Myocyte (in vitro differentiated cells): ENCODE measurements at regions not wholly inside any gene's neighbourhood (a gene's known extent, or its start where the extent isn't known, plus 50 kb on each side); places are given as distances from the start of the nearest gene placed in this dataset.

ENCODE experiments used
- DNase-seq: peaks from one replicate; pipeline ENCODE4 v3.0.0-alpha.2; 2012; ENCODE audit warnings: low read depth

GRCh38 chr12:132395192-132395907 lies 66.0 kb upstream of the GALNT9 start:
- DNase-seq: no peak

- no peak for DNase-seq
These were observed 64.9 kb upstream of the GALNT9 start for GRCh38 chr12:132393991-132394949.

GRCh38 chr12:132393245-132393795 lies 63.9 kb upstream of the GALNT9 start:
- DNase-seq: no peak

DNA sequence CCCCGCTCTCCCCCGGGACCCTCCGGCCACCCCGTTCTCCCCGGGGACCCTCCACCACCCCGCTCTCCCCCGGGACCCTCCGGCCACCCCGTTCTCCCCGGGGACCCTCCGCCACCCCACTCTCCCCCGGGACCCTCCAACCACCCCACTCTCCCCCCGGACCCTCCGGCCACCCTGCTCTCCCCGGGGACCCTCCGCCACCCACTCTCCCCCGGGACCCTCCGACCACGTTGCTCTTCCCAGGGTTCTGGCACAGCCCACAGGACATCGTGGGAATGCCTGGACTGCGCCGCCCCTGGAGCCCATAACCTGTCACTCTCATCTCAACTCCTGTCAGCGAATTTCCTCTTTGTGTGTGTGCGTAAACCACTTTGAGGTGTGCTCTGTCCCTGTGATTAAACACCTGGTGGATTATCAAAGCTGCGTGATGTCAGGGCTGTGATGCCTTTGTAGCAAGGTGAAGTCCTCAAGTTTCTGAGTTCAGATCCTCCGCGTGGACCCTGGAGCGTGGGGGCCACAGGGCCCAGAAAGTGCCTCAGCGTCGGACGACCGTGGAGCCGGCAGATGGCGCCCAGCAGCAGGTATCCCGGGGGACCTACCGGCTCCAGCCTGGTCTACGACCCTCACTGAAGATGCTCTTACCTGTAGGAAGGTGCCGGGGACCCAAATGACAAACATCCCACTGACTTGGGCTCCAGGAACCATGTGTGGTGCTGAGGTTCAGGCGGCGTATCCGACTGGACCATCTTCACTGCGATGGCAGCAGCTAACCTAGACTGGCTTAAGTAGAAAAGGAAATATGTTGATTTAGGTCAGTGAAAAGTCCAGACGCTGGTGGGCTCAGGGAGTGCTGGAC lies 63.2 kb upstream of the GALNT9 start:
- DNase-seq: no peak

DNA sequence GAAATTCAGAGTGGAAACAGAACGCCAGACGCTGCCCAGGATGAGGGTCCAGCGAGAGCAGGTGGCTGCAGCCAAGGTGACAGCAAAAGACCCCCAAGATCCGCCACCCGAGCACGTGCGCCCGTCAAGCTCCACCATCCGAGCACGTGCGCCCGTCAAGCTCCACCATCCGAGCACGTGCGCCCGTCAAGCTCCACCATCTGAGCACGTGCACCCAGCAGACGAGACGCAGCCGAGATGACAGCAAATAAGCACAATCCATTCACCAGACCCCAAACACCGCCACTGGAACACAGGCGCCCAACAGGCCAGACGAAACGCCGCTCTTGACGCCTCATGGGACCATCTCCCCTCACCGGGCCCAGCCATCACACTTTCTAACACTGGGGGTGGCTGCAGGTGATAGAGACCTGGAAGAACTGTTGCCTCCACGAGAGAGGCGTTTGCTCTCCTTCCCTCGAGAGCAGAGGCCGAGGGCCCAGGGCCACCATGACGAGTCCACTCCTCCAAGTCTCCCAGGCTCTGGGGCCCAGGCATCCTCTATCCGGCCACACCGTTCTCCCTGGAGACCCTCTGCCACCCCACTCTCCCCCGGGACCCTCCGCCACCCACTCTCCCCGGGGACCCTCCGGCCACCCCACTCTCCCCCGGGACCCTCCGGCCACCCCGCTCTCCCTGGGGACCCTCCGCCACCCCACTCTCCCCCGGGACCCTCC lies 62.1 kb upstream of the GALNT9 start:
- no peak for DNase-seq

DNA sequence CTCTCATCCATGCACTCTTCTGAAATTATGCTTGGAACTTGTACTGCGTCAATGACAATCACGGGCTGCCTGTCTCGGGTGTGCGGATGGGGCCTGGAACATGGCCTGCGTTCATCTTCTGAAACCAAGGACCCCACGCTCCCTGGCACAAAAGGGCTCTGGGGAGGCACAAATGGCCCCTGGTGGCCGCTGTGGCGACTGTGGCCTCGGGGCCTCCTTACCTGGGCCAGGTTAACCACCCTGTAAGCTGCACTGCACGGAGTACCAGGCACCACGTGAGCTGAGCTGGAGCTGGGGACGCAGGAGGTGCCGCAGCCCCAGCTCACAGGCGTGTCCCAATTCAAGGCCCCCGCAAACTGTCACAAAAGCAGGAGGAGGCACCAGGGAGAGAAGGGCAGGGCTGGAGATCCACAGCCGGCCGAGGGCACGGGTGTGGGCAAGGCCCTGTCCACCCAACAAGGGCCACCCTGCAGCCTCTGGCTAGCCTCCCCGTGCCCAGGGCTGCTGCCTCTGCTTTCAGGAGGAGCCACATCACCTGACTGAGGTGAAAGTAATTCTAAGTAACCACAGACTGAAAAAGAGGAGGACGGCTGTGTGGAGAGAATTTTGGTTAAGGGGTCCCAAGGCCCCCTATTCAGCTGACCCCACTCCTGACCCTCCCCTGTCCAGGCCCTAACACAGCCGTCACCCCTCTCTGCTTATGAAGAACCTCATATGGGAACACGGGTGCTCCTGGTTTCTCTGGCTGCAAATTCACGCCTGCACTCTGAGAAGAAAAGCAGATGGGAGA lies 61.1 kb upstream of the GALNT9 start:
- no peak for DNase-seq

GRCh38 chr12:132389526-132390286 lies 60.3 kb upstream of the GALNT9 start:
- DNase-seq: no peak

DNA sequence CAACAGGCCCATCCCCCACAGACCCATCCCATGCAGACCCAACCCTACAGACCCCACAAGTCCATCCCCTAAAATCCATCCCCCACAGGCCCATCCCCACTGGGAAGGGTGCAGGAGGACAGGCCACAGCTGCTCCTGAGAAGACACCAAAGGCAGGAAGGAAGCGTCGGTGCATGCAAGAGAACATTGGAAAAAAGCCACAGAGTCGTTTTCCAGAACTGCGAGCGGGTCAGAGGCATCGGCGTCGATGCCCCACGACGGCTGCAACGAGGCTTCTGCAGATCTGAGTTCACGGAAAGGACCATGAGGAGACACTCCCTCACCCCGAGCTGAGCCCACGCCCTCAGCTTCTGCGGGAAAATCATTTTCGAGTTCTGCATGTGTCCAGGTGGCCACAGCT lies 59.6 kb upstream of the GALNT9 start:
- no peak for DNase-seq

GRCh38 chr12:132388379-132389015 lies 59.1 kb upstream of the GALNT9 start:
- DNase-seq: no peak

DNA sequence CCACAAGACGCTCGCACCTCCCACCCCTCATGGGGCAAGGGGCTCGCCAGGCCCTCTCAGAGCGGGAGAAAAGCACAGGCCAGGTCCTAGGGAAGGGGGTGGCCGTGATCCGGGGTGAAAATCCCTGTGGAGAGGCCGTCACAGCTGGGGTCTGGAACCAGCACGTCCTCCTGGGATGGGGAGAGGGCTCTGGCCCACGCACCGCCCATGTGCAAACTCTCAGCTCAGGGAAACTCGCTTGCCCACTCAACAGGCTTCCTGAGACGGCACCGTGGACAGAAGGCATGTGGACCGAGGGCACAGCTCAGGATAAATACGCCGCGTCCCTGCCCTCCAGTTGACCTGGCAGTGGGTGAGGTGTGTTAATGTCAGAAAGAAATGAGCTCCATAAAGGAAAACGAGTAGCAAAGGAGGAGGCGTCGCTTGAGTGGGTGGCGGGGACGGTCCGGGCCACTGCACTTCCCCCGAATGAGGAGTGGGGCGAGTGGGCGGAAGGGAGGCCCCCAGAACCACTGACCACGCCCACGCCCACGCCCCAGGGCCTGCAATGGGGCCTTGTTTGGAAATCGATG lies 57.6 kb upstream of the GALNT9 start:
- DNase-seq: no peak

GRCh38 chr12:132385923-132386751 lies 56.7 kb upstream of the GALNT9 start:
- no peak for DNase-seq

DNA sequence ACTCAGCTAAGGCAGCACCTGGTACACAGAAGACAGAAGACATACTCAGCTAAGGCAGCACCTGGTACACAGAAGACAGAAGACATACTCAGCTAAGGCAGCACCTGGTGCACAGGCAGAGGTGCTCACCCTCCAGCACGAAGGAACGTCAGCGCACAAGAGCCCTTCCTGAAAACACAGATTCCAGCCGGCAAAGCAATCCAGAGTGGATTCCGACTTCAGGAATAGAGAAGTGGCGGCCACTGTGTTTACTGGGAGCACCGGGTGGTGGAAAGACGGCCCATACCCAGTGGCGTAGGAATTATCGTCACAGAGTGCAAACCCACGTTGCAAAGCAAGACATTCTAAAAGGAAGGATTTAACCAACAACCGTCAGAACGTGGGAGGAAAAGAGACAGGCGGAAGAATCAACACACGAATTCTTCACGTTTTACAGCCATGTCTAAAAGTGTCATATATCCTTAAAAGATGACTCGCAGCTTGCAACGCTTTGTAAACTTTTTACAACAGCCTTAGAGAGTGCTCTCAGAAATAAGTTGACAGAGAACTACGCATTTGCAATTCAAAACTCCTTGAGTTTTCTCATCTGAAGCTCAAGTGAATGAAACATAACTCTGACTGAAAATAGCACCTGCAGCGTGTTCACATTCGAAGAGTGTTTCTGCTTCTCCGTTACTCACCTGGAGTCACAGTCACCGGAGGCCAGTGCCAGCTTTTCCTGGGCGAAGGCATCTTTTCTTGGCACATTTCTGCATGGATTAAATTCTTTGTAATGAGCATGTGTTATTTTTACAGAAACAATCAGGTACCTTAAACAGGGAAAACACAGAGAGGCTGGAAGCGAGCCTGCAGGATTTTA lies 55.8 kb upstream of the GALNT9 start:
- DNase-seq: no peak

DNA sequence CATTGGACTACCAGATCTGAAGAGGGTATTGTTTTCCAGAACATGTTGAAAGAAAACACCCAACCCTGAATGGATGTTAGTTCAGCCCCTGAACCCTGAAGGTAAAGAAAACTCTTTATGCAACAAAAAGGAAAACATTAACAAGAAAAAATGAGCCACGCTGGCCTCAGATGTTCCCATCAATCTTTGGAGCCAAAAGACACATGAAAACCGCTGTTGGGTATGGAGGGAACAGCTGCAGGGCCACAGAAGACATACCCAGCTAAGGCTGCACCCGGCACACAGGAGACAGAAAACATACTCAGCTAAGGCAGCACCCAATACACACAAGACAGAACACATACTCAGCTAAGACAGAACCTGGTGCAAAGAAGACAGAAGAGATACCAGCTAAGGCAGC lies 51.3 kb upstream of the GALNT9 start:
- DNase-seq: peak; percentile 92

DNA sequence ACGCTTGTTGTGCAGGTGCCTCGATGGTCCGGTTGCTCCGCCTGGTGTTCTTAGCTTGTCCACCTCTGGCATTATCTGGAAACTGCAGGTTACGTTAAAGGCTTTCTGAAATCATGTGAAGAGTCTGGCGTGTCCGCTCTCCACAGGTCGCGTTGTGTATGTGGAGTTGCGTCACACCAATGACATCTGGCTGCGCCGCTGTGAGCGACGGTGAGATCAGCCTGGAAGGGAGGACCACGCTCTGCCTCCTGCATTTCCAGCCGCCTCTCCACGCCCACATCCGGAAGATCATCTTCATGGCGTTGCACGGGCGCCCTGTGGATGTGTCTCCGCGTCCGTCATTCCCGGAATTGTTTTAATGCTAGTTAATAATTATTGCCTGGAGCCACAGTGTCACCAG lies 50.6 kb upstream of the GALNT9 start:
- no peak for DNase-seq

DNA sequence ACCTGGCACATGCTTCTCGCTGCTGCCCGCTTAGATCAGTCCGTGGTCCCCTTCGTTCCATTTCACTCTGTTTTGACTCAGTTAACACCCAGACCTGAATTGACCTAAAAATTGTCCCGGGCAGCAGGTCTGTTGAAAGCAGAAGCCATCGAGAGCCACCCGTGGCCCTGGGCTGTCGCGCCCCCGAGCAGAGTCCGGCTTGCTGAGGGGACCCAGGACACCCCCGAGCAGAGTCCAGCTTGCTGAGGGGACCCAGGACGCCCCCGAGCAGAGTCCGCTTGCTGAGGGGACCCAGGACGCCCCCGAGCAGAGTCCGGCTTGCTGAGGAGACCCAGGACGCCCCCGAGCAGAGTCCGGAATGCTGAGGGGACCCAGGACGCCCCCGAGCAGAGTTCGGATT lies 50.2 kb upstream of the GALNT9 start:
- no peak for DNase-seq
